ENCODE measurements at regions not wholly inside any gene's neighbourhood (a gene's known extent, or its start where the extent isn't known, plus 50 kb on each side); places are given as distances from the start of the nearest gene placed in this dataset.

GRCh38 chr6:81806793-81807565 lies 54.5 kb upstream of the TENT5A start:
- no peak overlapping the region for H3K4me3 ChIP-seq
- intact Hi-C loops (cut with DNase I) = no loop called here
- no peak for DNase-seq (ENCODE audit: low spot score)
- no peaks in the 10 kb centered on the region for H3K27me3 ChIP-seq (replicated peaks; ENCODE audit: insufficient read depth)
- 59% methylated on average over 8 of the region's 8 CpGs for WGBS
- no peaks in the 10 kb centered on the region for H3K9me3 ChIP-seq
- H3K27ac ChIP-seq = no peak overlapping the region
- TF ChIP-seq POLR2AphosphoS5 (IDR thresholded peaks at IDR 0.05) (no peak), CTCF (IDR thresholded peaks at IDR 0.05) (no peak), POLR2A (IDR thresholded peaks at IDR 0.05) (no peak)
- no peaks in the 10 kb centered on the region for H3K36me3 ChIP-seq
- no peaks in the 10 kb centered on the region for H3K4me1 ChIP-seq (replicated peaks)

GRCh38 chr6:81802356-81802755 lies 49.9 kb upstream of the TENT5A start:
- Histone ChIP-seq H3K27ac (no peak overlapping the region), H3K4me3 (no peak overlapping the region), H3K9me3 (no peaks in the 10 kb centered on the region), H3K27me3 (replicated peaks; ENCODE audit: insufficient read depth) (no peaks in the 10 kb centered on the region), H3K36me3 (no peaks in the 10 kb centered on the region), H3K4me1 (replicated peaks) (no peaks in the 10 kb centered on the region)
- WGBS = 80% methylated on average over 4 of the region's 4 CpGs
- no peak for DNase-seq (ENCODE audit: low spot score)
- no peak for TF ChIP-seq POLR2AphosphoS5 (IDR thresholded peaks at IDR 0.05)
- no peak for TF ChIP-seq CTCF (IDR thresholded peaks at IDR 0.05)
- TF ChIP-seq POLR2A (IDR thresholded peaks at IDR 0.05) = no peak
- intact Hi-C loops (cut with DNase I) = no loop called here

Small RNA genes lying in the stretch of these regions (small RNA-seq; reads per million reads assigned to genes)
- gene AL360157.1 = 0 reads per million in 2 donors

Measured in prostate gland (tissue), 2 donors.